ENCODE measurements at regions not wholly inside any gene's neighbourhood (a gene's known extent, or its start where the extent isn't known, plus 50 kb on each side); places are given as distances from the start of the nearest gene placed in this dataset.

- Histone ChIP-seq H3K27me3 (ENCODE audit: insufficient read depth, low read length) (no peaks in the 10 kb centered on the region), H3K9me3 (ENCODE audit: control insufficient read depth, low read depth, low read length) (no peaks in the 10 kb centered on the region), H2BK120ac (ENCODE audit: low read depth, low read length, poor library complexity, severe bottlenecking) (no peak overlapping the region), H3K23me2 (ENCODE audit: insufficient read length, low read depth, low read length, poor library complexity, severe bottlenecking) (no peaks in the 10 kb centered on the region), H2BK5ac (ENCODE audit: insufficient read length, low read length) (no peak overlapping the region), H3K23ac (ENCODE audit: insufficient read length, low read depth, low read length) (no peak overlapping the region), H4K5ac (ENCODE audit: insufficient read length, low read depth, low read length) (no peak overlapping the region), H2AFZ (ENCODE audit: low read length) (no peak overlapping the region), H3T11ph (ENCODE audit: low read length) (no peak overlapping the region), H3K79me2 (ENCODE audit: insufficient read depth, low read length) (no peaks in the 10 kb centered on the region), H4K20me1 (ENCODE audit: control insufficient read depth, insufficient read depth, insufficient read length) (no peaks in the 10 kb centered on the region), H3K9ac (ENCODE audit: extremely low read depth, insufficient read length, low read length) (no peak overlapping the region), H2BK20ac (ENCODE audit: low read depth, low read length, poor library complexity, severe bottlenecking) (no peak overlapping the region), H3K27ac (ENCODE audit: insufficient read length, low read depth, low read length) (no peak overlapping the region), H2BK12ac (ENCODE audit: insufficient read length, low read depth, low read length) (no peak overlapping the region), H4K8ac (replicated peaks; ENCODE audit: insufficient read length, low read depth, low read length) (no peak overlapping the region), H3K18ac (ENCODE audit: insufficient read length, low read depth, low read length) (no peak overlapping the region), H3K14ac (ENCODE audit: insufficient read depth, low read length) (no peak overlapping the region), H4K91ac (ENCODE audit: insufficient read length, low read depth, low read length) (no peak overlapping the region), H2BK15ac (ENCODE audit: low read depth, low read length) (no peak overlapping the region), H3K56ac (ENCODE audit: insufficient read length, low read depth, low read length) (no peak overlapping the region), H3K4me1 (ENCODE audit: insufficient read depth, low read length) (no peaks in the 10 kb centered on the region), H3K4me2 (ENCODE audit: insufficient read depth, insufficient read length, low read length) (no peak overlapping the region), H3K4ac (ENCODE audit: low read depth, low read length) (no peak overlapping the region), H3K79me1 (ENCODE audit: insufficient read depth, low read depth, low read length, poor library complexity, severe bottlenecking) (no peaks in the 10 kb centered on the region), H2AK5ac (ENCODE audit: insufficient read length, low read length) (no peak overlapping the region)
- Mint-ChIP-seq H3K4me3 (no peak overlapping the region), H3K27ac (no peak overlapping the region), H3K9me3 (no peaks in the 10 kb centered on the region), H3K27me3 (ENCODE audit: low read depth) (no peaks in the 10 kb centered on the region), H3K4me1 (peaks cover 0 to 3% of the 10 kb centered on the region in 2 experiments; a peak in 1 of 4 replicates), H3K36me3 (ENCODE audit: insufficient read depth in 1 of 3, low read depth in 3 of 3) (no peaks in the 10 kb centered on the region)
- DNase-seq = no peak
- no CpG with 5 or more reads among the region's 2 CpGs for WGBS (ENCODE audit: extremely low coverage, insufficient read length, low lambda C conversion rate)
- no peak for TF ChIP-seq CTCF (conservative IDR thresholded peaks at IDR 0.05)
Observed at GRCh38 chr5:148882332-148882731, 55.9 kb downstream of the ADRB2 start.
